Upper lobe of left lung (tissue), 6 donors: ENCODE measurements at regions not wholly inside any gene's neighbourhood (a gene's known extent, or its start where the extent isn't known, plus 50 kb on each side); places are given as distances from the start of the nearest gene placed in this dataset.

Experiments
- ATAC-seq, 2 donors: fragments of 200-7000 bp; cut with Tn5 transposase; one replicate each; pipeline ENCODE4 v1.9.1; 2022; ENCODE audit warnings: mild to moderate bottlenecking in 2 of 2, moderate library complexity in 2 of 2; ENCODE audit not compliant: low FRiP score in 2 of 2
- DNase-seq, 2 donors: peaks; one replicate each; pipeline ENCODE4 v3.0.0-alpha.2; 2019 to 2020
- H3K27ac ChIP-seq, 4 donors: fragments of 200-600 bp; sonication (generic); one replicate each; pipeline ENCODE4 v1.5.1; 2016 to 2019
- H3K27me3 ChIP-seq, 4 donors: fragments of 200-600 bp; sonication (generic); one replicate each; pipeline ENCODE4 v1.5.1; 2017 to 2019
- H3K36me3 ChIP-seq, 4 donors: fragments of 200-600 bp; sonication (generic); one replicate each; pipeline ENCODE4 v1.5.1; 2016 to 2019
- H3K4me1 ChIP-seq, 4 donors: fragments of 200-600 bp; sonication (generic); one replicate each; pipeline ENCODE4 v1.5.1; 2018 to 2019
- H3K4me3 ChIP-seq, 4 donors: fragments of 200-600 bp; sonication (generic); one replicate each; pipeline ENCODE4 v1.5.1; 2017 to 2019; ENCODE audit warnings: mild to moderate bottlenecking in 2 of 4, moderate library complexity in 1 of 4
- H3K9me3 ChIP-seq, 4 donors: fragments of 200-600 bp; sonication (generic); one replicate each; pipeline ENCODE4 v1.5.1; 2018 to 2019
- CTCF ChIP-seq, 6 experiments: fragments of 450-650 bp in 4 of 6; fragments of 200-600 bp in 2 of 6; sonication (generic) in 2 of 6; IDR thresholded peaks; one replicate each; pipeline ENCODE4 v1.5.1; 2016 to 2019; ENCODE audit warnings: antibody characterized with exemption in 6 of 6
- EP300 ChIP-seq, 4 donors: sonication (generic); formaldehyde crosslinking; IDR thresholded peaks; one replicate each; pipeline ENCODE4 v1.5.1; 2017; ENCODE audit warnings: antibody characterized with exemption in 4 of 4, control low read depth in 2 of 4
- POLR2A ChIP-seq, 4 donors: fragments of 450-650 bp; IDR thresholded peaks; one replicate each; pipeline ENCODE4 v1.5.1; 2016 to 2017; ENCODE audit warnings: antibody characterized with exemption in 4 of 4, mild to moderate bottlenecking in 2 of 4
- POLR2AphosphoS5 ChIP-seq, 2 donors: sonication (generic); formaldehyde crosslinking; IDR thresholded peaks; one replicate each; pipeline ENCODE4 v1.5.1; 2017; ENCODE audit warnings: antibody characterized with exemption in 2 of 2
- WGBS, 2 donors: methylation state at CpG; one replicate each; pipeline ENCODE4 v1.1.5; 2017 to 2018; 5-methylcytosine and 5-hydroxymethylcytosine counted together
- donor health status: DM: no; HTN: no; CAD: no; lungs with moderate emphysema.
- donor health status: DM: no; HTN: yes; CAD: no; lungs with severe emphysema.

GRCh38 chr15:36370051-36370730 lies 209.2 kb upstream of the CDIN1 start:
- 66 to 76% methylated on average over 3 of the region's 3 CpGs for WGBS, 2 donors
- no peaks in the 10 kb centered on the region for H3K9me3 ChIP-seq
- H3K36me3 ChIP-seq = no peaks in the 10 kb centered on the region
- DNase-seq (no peak), ATAC-seq (no peak)
- TF ChIP-seq POLR2AphosphoS5 (IDR thresholded peaks at IDR 0.05) = no peak
- no peak overlapping the region for H3K27ac ChIP-seq
- no peak overlapping the region for H3K4me3 ChIP-seq
- no peaks in the 10 kb centered on the region for H3K4me1 ChIP-seq
- no peaks in the 10 kb centered on the region for H3K27me3 ChIP-seq

GRCh38 chr15:36370731-36371112 lies 208.7 kb upstream of the CDIN1 start:
- no peak for ATAC-seq
- Histone ChIP-seq H3K36me3 (no peaks in the 10 kb centered on the region), H3K27me3 (no peaks in the 10 kb centered on the region), H3K4me1 (no peaks in the 10 kb centered on the region), H3K27ac (no peak overlapping the region), H3K4me3 (no peak overlapping the region), H3K9me3 (no peaks in the 10 kb centered on the region)
- no peak for DNase-seq
- TF ChIP-seq POLR2AphosphoS5 (IDR thresholded peaks at IDR 0.05) = no peak
- no peak for TF ChIP-seq EP300 (IDR thresholded peaks at IDR 0.05)
- no peak for TF ChIP-seq POLR2A (IDR thresholded peaks at IDR 0.05)
- TF ChIP-seq CTCF (IDR thresholded peaks at IDR 0.05) = no peak

- TF ChIP-seq POLR2AphosphoS5 (IDR thresholded peaks at IDR 0.05) = no peak
- no peak for TF ChIP-seq EP300 (IDR thresholded peaks at IDR 0.05)
- TF ChIP-seq CTCF (IDR thresholded peaks at IDR 0.05) = no peak
- TF ChIP-seq POLR2A (IDR thresholded peaks at IDR 0.05) = no peak
- no peak overlapping the region for H3K27ac ChIP-seq
- H3K9me3 ChIP-seq = no peaks in the 10 kb centered on the region
- no peak overlapping the region for H3K4me3 ChIP-seq
- H3K36me3 ChIP-seq = no peaks in the 10 kb centered on the region
- DNase-seq (no peak), ATAC-seq (no peak)
- H3K4me1 ChIP-seq = no peaks in the 10 kb centered on the region
- no peaks in the 10 kb centered on the region for H3K27me3 ChIP-seq
Observed at GRCh38 chr15:36371509-36371908, 207.9 kb upstream of the CDIN1 start.

GRCh38 chr15:36372968-36373367 lies 206.5 kb upstream of the CDIN1 start:
- H3K27ac ChIP-seq = no peak overlapping the region
- WGBS, 2 donors = 86 to 90% methylated on average over 2 of the region's 2 CpGs
- ATAC-seq (no peak), DNase-seq (no peak)
- H3K4me1 ChIP-seq = no peaks in the 10 kb centered on the region
- no peaks in the 10 kb centered on the region for H3K9me3 ChIP-seq
- no peak overlapping the region for H3K4me3 ChIP-seq
- no peaks in the 10 kb centered on the region for H3K27me3 ChIP-seq
- TF ChIP-seq EP300 (IDR thresholded peaks at IDR 0.05) = no peak
- no peak for TF ChIP-seq CTCF (IDR thresholded peaks at IDR 0.05)
- TF ChIP-seq POLR2AphosphoS5 (IDR thresholded peaks at IDR 0.05) = no peak
- no peak for TF ChIP-seq POLR2A (IDR thresholded peaks at IDR 0.05)
- no peaks in the 10 kb centered on the region for H3K36me3 ChIP-seq

- Histone ChIP-seq H3K36me3 (no peaks in the 10 kb centered on the region), H3K4me1 (no peaks in the 10 kb centered on the region), H3K27ac (no peak overlapping the region), H3K9me3 (no peaks in the 10 kb centered on the region), H3K27me3 (no peaks in the 10 kb centered on the region), H3K4me3 (no peak overlapping the region)
- DNase-seq = no peak
- no peak for ATAC-seq
- TF ChIP-seq EP300 (IDR thresholded peaks at IDR 0.05) (no peak), POLR2A (IDR thresholded peaks at IDR 0.05) (no peak), POLR2AphosphoS5 (IDR thresholded peaks at IDR 0.05) (no peak), CTCF (IDR thresholded peaks at IDR 0.05) (no peak)
- WGBS, 2 donors = 37 to 39% methylated on average over 3 of the region's 3 CpGs
Observed at GRCh38 chr15:36373550-36373949, 205.9 kb upstream of the CDIN1 start.
